ENCODE measurements at regions not wholly inside any gene's neighbourhood (a gene's known extent, or its start where the extent isn't known, plus 50 kb on each side); places are given as distances from the start of the nearest gene placed in this dataset.

GRCh38 chr13:78364711-78365110, 238.6 kb downstream of the POU4F1 start:
- TF ChIP-seq EP300 (IDR thresholded peaks at IDR 0.05) = no peak
- no peak for TF ChIP-seq POLR2A (IDR thresholded peaks at IDR 0.05)
- no peak for TF ChIP-seq POLR2AphosphoS5 (IDR thresholded peaks at IDR 0.05)
- TF ChIP-seq CTCF (IDR thresholded peaks at IDR 0.05) = no peak
